ENCODE measurements at regions not wholly inside any gene's neighbourhood (a gene's known extent, or its start where the extent isn't known, plus 50 kb on each side); places are given as distances from the start of the nearest gene placed in this dataset.

GRCh38 chr14:71538938-71539649 lies 393.1 kb upstream of the RGS6 start:
- CTCF ChIA-PET, result interaction anchor here (0.6 to 1.5 kb wide), 5 partner anchors 11 to 168 kb away, joined by 3 to 5 read pairs (median 3); no protein-coding TSS in a partner anchor
- POLR2A ChIA-PET, result no interaction called here
- Histone ChIP-seq H3K4me3 (ENCODE audit: low read depth, low read length) (no peak overlapping the region), H3K36me3 (ENCODE audit: control insufficient read depth, insufficient read depth, low read length) (no peaks in the 10 kb centered on the region), H3K27me3 (ENCODE audit: control insufficient read depth, insufficient read depth, low read length) (no peaks in the 10 kb centered on the region)
- DNase-seq (ENCODE audit: low read depth), result no peak
- no peak for TF ChIP-seq CTCF (IDR thresholded peaks at IDR 0.05; ENCODE audit: insufficient read depth, low read depth, low read length)

GRCh38 chr14:71539650-71540285 lies 392.5 kb upstream of the RGS6 start:
- ChIA-PET POLR2A (no interaction called here), CTCF (interaction anchor here (0.6 to 1.1 kb wide), 2 partner anchors 58 to 167 kb away, joined by 3 to 4 read pairs; no protein-coding TSS in a partner anchor)
- Histone ChIP-seq H3K36me3 (ENCODE audit: control insufficient read depth, insufficient read depth, low read length) (no peaks in the 10 kb centered on the region), H3K4me3 (ENCODE audit: low read depth, low read length) (no peak overlapping the region), H3K27me3 (ENCODE audit: control insufficient read depth, insufficient read depth, low read length) (no peaks in the 10 kb centered on the region)
- TF ChIP-seq CTCF (IDR thresholded peaks at IDR 0.05; ENCODE audit: insufficient read depth, low read depth, low read length), result no peak
- no peak for DNase-seq (ENCODE audit: low read depth)

GRCh38 chr14:71541271-71541670 lies 391.0 kb upstream of the RGS6 start:
- ChIA-PET CTCF (no interaction called here), POLR2A (no interaction called here)
- H3K36me3 ChIP-seq (ENCODE audit: control insufficient read depth, insufficient read depth, low read length), result no peaks in the 10 kb centered on the region
- TF ChIP-seq CTCF (IDR thresholded peaks at IDR 0.05; ENCODE audit: insufficient read depth, low read depth, low read length), result no peak
- H3K4me3 ChIP-seq (ENCODE audit: low read depth, low read length), result no peak overlapping the region
- no peaks in the 10 kb centered on the region for H3K27me3 ChIP-seq (ENCODE audit: control insufficient read depth, insufficient read depth, low read length)
- no peak for DNase-seq (ENCODE audit: low read depth)

- TF ChIP-seq CTCF (IDR thresholded peaks at IDR 0.05; ENCODE audit: insufficient read depth, low read depth, low read length), result no peak
- DNase-seq (ENCODE audit: low read depth), result no peak
- Histone ChIP-seq H3K4me3 (ENCODE audit: low read depth, low read length) (no peak overlapping the region), H3K36me3 (ENCODE audit: control insufficient read depth, insufficient read depth, low read length) (no peaks in the 10 kb centered on the region), H3K27me3 (ENCODE audit: control insufficient read depth, insufficient read depth, low read length) (no peaks in the 10 kb centered on the region)
- CTCF ChIA-PET, result no interaction called here
- POLR2A ChIA-PET, result interaction anchor here (0.6 kb wide), 1 partner anchor 1270 kb away, joined by 4 read pairs; no protein-coding TSS in a partner anchor
Measured at GRCh38 chr14:71541973-71542690, 390.1 kb upstream of the RGS6 start.

- H3K4me3 ChIP-seq (ENCODE audit: low read depth, low read length), result no peak overlapping the region
- ChIA-PET CTCF (no interaction called here), POLR2A (no interaction called here)
- H3K27me3 ChIP-seq (ENCODE audit: control insufficient read depth, insufficient read depth, low read length), result no peaks in the 10 kb centered on the region
- no peaks in the 10 kb centered on the region for H3K36me3 ChIP-seq (ENCODE audit: control insufficient read depth, insufficient read depth, low read length)
- no peak for TF ChIP-seq CTCF (IDR thresholded peaks at IDR 0.05; ENCODE audit: insufficient read depth, low read depth, low read length)
- no peak for DNase-seq (ENCODE audit: low read depth)
Measured at GRCh38 chr14:71549421-71550050, 382.7 kb upstream of the RGS6 start.

Measured in BJ (cell line).